Erythroblast (primary cell): ENCODE measurements at regions not wholly inside any gene's neighbourhood (a gene's known extent, or its start where the extent isn't known, plus 50 kb on each side); places are given as distances from the start of the nearest gene placed in this dataset.

Experiments used
- DNase-seq, 2 experiments: peaks; one replicate each; lab custom pipeline; 2025; lab: John Stamatoyannopoulos, UW
- GATA1 ChIP-seq: IDR thresholded peaks from 2 replicates; pipeline ENCODE4 v1.6.1; 2011; ENCODE audit warnings: low read depth, mild to moderate bottlenecking, control low read depth, low read length, moderate library complexity
- POLR2A ChIP-seq: IDR thresholded peaks from 2 replicates; pipeline ENCODE4 v1.6.1; 2011; ENCODE audit warnings: mild to moderate bottlenecking, low read length

- TF ChIP-seq POLR2A (no peak), GATA1 (no peak)
Observed at GRCh38 chr20:57769756-57770155, 59.9 kb upstream of the PMEPA1 start.

GRCh38 chr20:57768519-57768918, 58.7 kb upstream of the PMEPA1 start:
- TF ChIP-seq POLR2A (no peak), GATA1 (no peak)
- no peak for DNase-seq

More at GRCh38 chr20:57769756-57770155, 59.9 kb upstream of the PMEPA1 start:
- DNase-seq = no peak

GRCh38 chr20:57767441-57767840, 57.6 kb upstream of the PMEPA1 start:
- TF ChIP-seq GATA1 (no peak), POLR2A (no peak)
- DNase-seq = no peak

GRCh38 chr20:57763235-57763595, 53.4 kb upstream of the PMEPA1 start:
- TF ChIP-seq POLR2A (no peak), GATA1 (no peak)
- no peak for DNase-seq

- DNase-seq = no peak
Observed at GRCh38 chr20:57762531-57763234, 52.9 kb upstream of the PMEPA1 start.

GRCh38 chr20:57761413-57761734, 51.6 kb upstream of the PMEPA1 start:
- no peak for DNase-seq
- TF ChIP-seq GATA1 = no peak
- TF ChIP-seq POLR2A = no peak

More at GRCh38 chr20:57762531-57763234, 52.9 kb upstream of the PMEPA1 start:
- TF ChIP-seq GATA1 = no peak
- TF ChIP-seq POLR2A = no peak

- no peak for DNase-seq
- TF ChIP-seq GATA1 (no peak), POLR2A (no peak)
Observed at GRCh38 chr20:57760698-57761412, 51.0 kb upstream of the PMEPA1 start.

GRCh38 chr20:57759724-57760123, 49.9 kb upstream of the PMEPA1 start:
- TF ChIP-seq POLR2A (no peak), GATA1 (no peak)
- no peak for DNase-seq
